Parathyroid adenoma (tissue), 2 donors: ENCODE measurements at regions not wholly inside any gene's neighbourhood (a gene's known extent, or its start where the extent isn't known, plus 50 kb on each side); places are given as distances from the start of the nearest gene placed in this dataset.

Experiments used
- H2AFZ ChIP-seq: fragments of 300-600 bp; sonication (generic); one replicate; pipeline ENCODE4 v1.7.0; 2017; ENCODE audit warnings: antibody characterized with exemption, mild to moderate bottlenecking
- H3K27ac ChIP-seq: fragments of 300-600 bp; sonication (generic); one replicate; pipeline ENCODE4 v1.7.0; 2017
- H3K27me3 ChIP-seq: fragments of 300-600 bp; sonication (generic); one replicate; pipeline ENCODE4 v1.7.0; 2017; ENCODE audit warnings: low read length; ENCODE audit not compliant: control insufficient read depth, insufficient read depth
- H3K36me3 ChIP-seq: fragments of 300-600 bp; sonication (generic); one replicate; pipeline ENCODE4 v1.7.0; 2017; ENCODE audit warnings: low read length; ENCODE audit not compliant: control insufficient read depth, insufficient read depth
- H3K4me1 ChIP-seq: fragments of 300-600 bp; sonication (generic); one replicate; pipeline ENCODE4 v1.7.0; 2017; ENCODE audit warnings: control low read depth
- H3K4me2 ChIP-seq: fragments of 300-600 bp; sonication (generic); one replicate; pipeline ENCODE4 v1.7.0; 2017; ENCODE audit warnings: low read length
- H3K4me3 ChIP-seq: fragments of 300-600 bp; sonication (generic); one replicate; pipeline ENCODE4 v1.7.0; 2017; ENCODE audit warnings: low read depth, low read length
- H3K79me2 ChIP-seq: fragments of 300-600 bp; sonication (generic); one replicate; pipeline ENCODE4 v1.7.0; 2017; ENCODE audit warnings: control low read depth
- H3K9ac ChIP-seq: fragments of 300-600 bp; sonication (generic); one replicate; pipeline ENCODE4 v1.7.0; 2017; ENCODE audit warnings: mild to moderate bottlenecking
- H3K9me3 ChIP-seq: fragments of 300-600 bp; sonication (generic); one replicate; pipeline ENCODE4 v1.7.0; 2017; ENCODE audit warnings: low read length; ENCODE audit not compliant: control insufficient read depth
- TF ChIP-seq, protein P1 (sequence below): fragments of 300-600 bp; sonication (generic); IDR thresholded peaks from one replicate; pipeline ENCODE4 v1.7.0; 2017; ENCODE audit warnings: antibody characterized with exemption, mild to moderate bottlenecking
- donor health status: primary hyperparathyroidism.

DNA sequence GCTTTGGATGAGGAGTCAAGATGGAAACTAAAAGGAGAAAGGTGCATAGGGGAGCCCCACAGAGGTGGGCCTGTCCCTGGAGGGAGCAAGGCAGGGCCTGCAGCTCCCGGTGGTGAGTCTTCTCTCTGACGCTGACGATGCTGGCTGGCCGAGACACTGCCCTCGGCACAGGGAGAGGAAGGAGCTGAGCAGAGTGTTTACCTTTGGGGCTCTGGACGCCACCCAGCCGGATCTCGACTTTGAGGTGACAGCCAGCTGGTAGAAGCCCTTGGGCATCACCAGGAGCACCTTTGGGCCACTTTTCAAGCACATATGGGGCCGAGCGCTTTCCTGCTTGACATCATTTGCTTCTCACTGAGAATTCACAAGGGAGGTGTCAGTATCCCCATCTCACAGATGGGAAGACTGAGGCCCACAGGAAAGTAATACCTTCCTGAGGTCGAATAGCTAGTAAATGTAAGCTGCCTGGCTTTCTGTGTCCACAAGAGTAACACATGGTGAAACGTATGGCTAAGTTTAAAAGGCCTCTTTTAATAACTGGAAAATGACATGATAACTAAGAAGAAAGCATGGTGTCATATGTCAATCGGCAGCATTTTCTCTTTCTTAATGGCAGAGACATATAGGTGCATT is 294.3 kb upstream of the TNRC6C start:
- TF ChIP-seq, protein P1, sequence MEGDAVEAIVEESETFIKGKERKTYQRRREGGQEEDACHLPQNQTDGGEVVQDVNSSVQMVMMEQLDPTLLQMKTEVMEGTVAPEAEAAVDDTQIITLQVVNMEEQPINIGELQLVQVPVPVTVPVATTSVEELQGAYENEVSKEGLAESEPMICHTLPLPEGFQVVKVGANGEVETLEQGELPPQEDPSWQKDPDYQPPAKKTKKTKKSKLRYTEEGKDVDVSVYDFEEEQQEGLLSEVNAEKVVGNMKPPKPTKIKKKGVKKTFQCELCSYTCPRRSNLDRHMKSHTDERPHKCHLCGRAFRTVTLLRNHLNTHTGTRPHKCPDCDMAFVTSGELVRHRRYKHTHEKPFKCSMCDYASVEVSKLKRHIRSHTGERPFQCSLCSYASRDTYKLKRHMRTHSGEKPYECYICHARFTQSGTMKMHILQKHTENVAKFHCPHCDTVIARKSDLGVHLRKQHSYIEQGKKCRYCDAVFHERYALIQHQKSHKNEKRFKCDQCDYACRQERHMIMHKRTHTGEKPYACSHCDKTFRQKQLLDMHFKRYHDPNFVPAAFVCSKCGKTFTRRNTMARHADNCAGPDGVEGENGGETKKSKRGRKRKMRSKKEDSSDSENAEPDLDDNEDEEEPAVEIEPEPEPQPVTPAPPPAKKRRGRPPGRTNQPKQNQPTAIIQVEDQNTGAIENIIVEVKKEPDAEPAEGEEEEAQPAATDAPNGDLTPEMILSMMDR, result no peak
- H3K4me2 ChIP-seq, result no peak overlapping the region
- H3K9ac ChIP-seq, result no peak overlapping the region
- H2AFZ ChIP-seq, result no peak overlapping the region
- H3K27ac ChIP-seq, result no peak overlapping the region
- H3K9me3 ChIP-seq, result no peaks in the 10 kb centered on the region
- H3K36me3 ChIP-seq, result no peaks in the 10 kb centered on the region
- no peaks in the 10 kb centered on the region for H3K4me1 ChIP-seq
- H3K79me2 ChIP-seq, result no peaks in the 10 kb centered on the region
- H3K4me3 ChIP-seq, result no peak overlapping the region
- no peaks in the 10 kb centered on the region for H3K27me3 ChIP-seq

DNA sequence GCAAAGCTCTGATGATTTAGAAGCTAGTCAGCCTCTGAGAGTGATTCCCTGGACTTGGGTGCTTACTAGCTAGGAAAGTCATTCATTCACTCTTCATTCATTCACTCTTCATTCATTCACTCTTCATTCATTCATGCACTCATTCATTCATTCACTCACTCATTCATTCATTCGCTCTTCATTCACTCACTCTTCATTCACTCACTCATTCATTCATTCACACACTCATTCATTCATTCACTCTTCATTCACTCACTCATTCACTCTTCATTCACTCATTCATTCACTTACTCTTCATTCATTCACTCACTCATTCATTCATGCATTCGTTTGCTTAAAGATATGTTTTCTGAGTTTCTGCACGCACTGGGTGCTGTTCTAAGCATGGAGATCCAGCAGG is 292.7 kb upstream of the TNRC6C start:
- Histone ChIP-seq H3K79me2 (no peaks in the 10 kb centered on the region), H3K9ac (no peak overlapping the region), H3K36me3 (no peaks in the 10 kb centered on the region), H2AFZ (no peak overlapping the region), H3K4me3 (no peak overlapping the region), H3K27ac (no peak overlapping the region), H3K27me3 (no peaks in the 10 kb centered on the region), H3K9me3 (no peaks in the 10 kb centered on the region), H3K4me1 (no peaks in the 10 kb centered on the region), H3K4me2 (no peak overlapping the region)
- TF ChIP-seq, protein P1, result no peak

DNA sequence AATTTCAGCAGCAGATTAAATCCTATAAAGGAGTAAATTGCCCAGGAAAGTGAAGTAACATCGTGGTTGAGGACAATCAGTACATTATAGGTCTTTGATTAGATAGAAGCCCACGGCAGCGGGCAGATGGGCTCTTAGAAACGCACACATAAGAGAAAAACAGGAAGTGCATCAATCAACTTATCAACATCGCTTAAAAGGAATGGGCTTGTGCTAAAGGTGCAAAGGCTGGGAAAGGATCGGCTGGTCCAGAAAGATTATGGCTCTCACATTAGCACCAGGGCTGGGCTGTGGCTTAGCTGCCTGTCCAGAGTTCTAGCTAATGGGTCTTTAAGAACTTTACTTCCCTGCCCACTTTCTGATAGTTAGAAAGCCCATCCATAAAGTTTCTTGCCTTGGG is 292.0 kb upstream of the TNRC6C start:
- Histone ChIP-seq H2AFZ (no peak overlapping the region), H3K79me2 (no peaks in the 10 kb centered on the region), H3K4me2 (no peak overlapping the region), H3K9me3 (no peaks in the 10 kb centered on the region), H3K36me3 (no peaks in the 10 kb centered on the region), H3K4me1 (no peaks in the 10 kb centered on the region), H3K4me3 (no peak overlapping the region), H3K9ac (no peak overlapping the region), H3K27me3 (no peaks in the 10 kb centered on the region), H3K27ac (no peak overlapping the region)
- TF ChIP-seq, protein P1, result no peak

DNA sequence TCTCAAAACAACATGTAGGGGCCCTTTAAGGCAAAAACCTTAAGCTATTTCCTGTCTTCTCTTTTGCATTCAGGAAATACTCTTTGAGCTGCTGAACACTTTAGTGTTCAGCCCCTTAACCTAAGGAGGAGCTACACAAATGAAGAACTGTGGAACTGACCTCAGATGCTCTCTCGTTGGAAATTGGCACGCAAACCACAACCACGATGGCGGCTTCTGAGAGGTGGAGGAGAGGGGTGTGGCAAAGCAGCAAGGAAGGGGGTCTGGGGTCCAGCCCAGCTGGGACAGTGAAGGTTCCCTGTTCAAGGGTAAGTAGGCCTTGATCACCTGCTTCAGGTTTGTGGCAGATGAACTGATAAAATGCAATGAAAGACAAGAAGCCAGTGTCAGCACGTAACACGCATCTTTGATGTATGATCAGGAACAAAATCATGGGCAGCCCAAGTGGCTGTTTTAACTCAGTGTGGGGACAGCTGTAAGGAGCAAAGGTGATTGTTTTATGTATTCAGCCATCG is 291.6 kb upstream of the TNRC6C start:
- no peaks in the 10 kb centered on the region for H3K9me3 ChIP-seq
- H3K36me3 ChIP-seq, result no peaks in the 10 kb centered on the region
- H3K4me3 ChIP-seq, result no peak overlapping the region
- H3K27ac ChIP-seq, result no peak overlapping the region
- TF ChIP-seq, protein P1, result no peak
- H3K9ac ChIP-seq, result no peak overlapping the region
- no peaks in the 10 kb centered on the region for H3K79me2 ChIP-seq
- H3K4me1 ChIP-seq, result no peaks in the 10 kb centered on the region
- no peaks in the 10 kb centered on the region for H3K27me3 ChIP-seq
- no peak overlapping the region for H3K4me2 ChIP-seq
- no peak overlapping the region for H2AFZ ChIP-seq

DNA sequence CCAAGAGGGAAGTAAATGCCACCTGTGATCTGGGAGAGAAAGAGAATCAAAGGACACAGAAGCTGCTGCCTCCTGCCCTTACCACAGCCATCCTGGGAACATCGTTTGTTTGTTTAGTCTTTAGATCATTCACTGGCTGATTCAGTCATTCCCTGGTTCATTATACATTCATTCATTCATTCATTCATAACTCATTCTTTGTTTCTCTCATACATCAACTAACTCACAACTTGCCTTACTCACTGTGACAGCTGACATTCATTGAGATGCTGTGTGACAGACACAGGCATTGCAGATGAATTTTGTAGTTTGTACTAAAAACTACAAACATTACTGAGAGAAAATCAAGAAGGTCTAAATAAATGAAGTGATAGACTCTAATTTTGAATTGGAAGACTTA is 291.0 kb upstream of the TNRC6C start:
- Histone ChIP-seq H3K36me3 (no peaks in the 10 kb centered on the region), H3K27ac (no peak overlapping the region), H2AFZ (no peak overlapping the region), H3K4me3 (no peak overlapping the region), H3K9ac (no peak overlapping the region), H3K9me3 (no peaks in the 10 kb centered on the region), H3K79me2 (no peaks in the 10 kb centered on the region), H3K4me2 (no peak overlapping the region), H3K27me3 (no peaks in the 10 kb centered on the region), H3K4me1 (no peaks in the 10 kb centered on the region)
- TF ChIP-seq, protein P1, result no peak
